ENCODE measurements at regions not wholly inside any gene's neighbourhood (a gene's known extent, or its start where the extent isn't known, plus 50 kb on each side); places are given as distances from the start of the nearest gene placed in this dataset.
"Not testable (repeated sequence)": the region's sequence is repeated elsewhere in the genome, so short reads cannot be mapped to it uniquely, and the experiment has no call there.

- no peak for TF ChIP-seq CTCF (IDR thresholded peaks at IDR 0.05; ENCODE audit: low read depth, low read length)
- in situ Hi-C loops (cut with HindIII; ENCODE audit: low sequenced_read_pairs) = no loop called here
- no peak for DNase-seq (ENCODE audit: low read depth, low spot score)
- H3K4me3 ChIP-seq (ENCODE audit: low read depth, low read length) = no peak overlapping the region
Measured at GRCh38 chr18:9000733-9001132, 101.8 kb upstream of the NDUFV2 start.

GRCh38 chr18:9001209-9001608 is 101.3 kb upstream of the NDUFV2 start:
- in situ Hi-C loops (cut with HindIII; ENCODE audit: low sequenced_read_pairs) = no loop called here
- peak; percentile 35 for DNase-seq (ENCODE audit: low read depth, low spot score)
- TF ChIP-seq CTCF (IDR thresholded peaks at IDR 0.05; ENCODE audit: low read depth, low read length) = no peak
- H3K4me3 ChIP-seq (ENCODE audit: low read depth, low read length) = no peak overlapping the region

- no peak for TF ChIP-seq CTCF (IDR thresholded peaks at IDR 0.05; ENCODE audit: low read depth, low read length)
- in situ Hi-C loops (cut with HindIII; ENCODE audit: low sequenced_read_pairs) = no loop called here
- H3K4me3 ChIP-seq (ENCODE audit: low read depth, low read length) = no peak overlapping the region
- DNase-seq (ENCODE audit: low read depth, low spot score) = no peak
Measured at GRCh38 chr18:9003406-9004100, 98.9 kb upstream of the NDUFV2 start.

- in situ Hi-C loops (cut with HindIII; ENCODE audit: low sequenced_read_pairs); DNase-seq (ENCODE audit: low read depth, low spot score); H3K4me3 ChIP-seq (ENCODE audit: low read depth, low read length): not testable (repeated sequence)
Measured at GRCh38 chr18:9004308-9004707, 98.2 kb upstream of the NDUFV2 start.

- DNase-seq (ENCODE audit: low read depth, low spot score); H3K4me3 ChIP-seq (ENCODE audit: low read depth, low read length); in situ Hi-C loops (cut with HindIII; ENCODE audit: low sequenced_read_pairs): not testable (repeated sequence)
Measured at GRCh38 chr18:9007700-9008099, 94.8 kb upstream of the NDUFV2 start.

- no peak for DNase-seq (ENCODE audit: low read depth, low spot score)
- in situ Hi-C loops (cut with HindIII; ENCODE audit: low sequenced_read_pairs) = no loop called here
- H3K4me3 ChIP-seq (ENCODE audit: low read depth, low read length) = no peak overlapping the region
- TF ChIP-seq CTCF (IDR thresholded peaks at IDR 0.05; ENCODE audit: low read depth, low read length) = no peak
Measured at GRCh38 chr18:9008200-9008708, 94.2 kb upstream of the NDUFV2 start.

GRCh38 chr18:9008709-9009635 is 93.5 kb upstream of the NDUFV2 start:
- H3K4me3 ChIP-seq (ENCODE audit: low read depth, low read length) = no peak overlapping the region
- in situ Hi-C loops (cut with HindIII; ENCODE audit: low sequenced_read_pairs) = no loop called here
- no peak for DNase-seq (ENCODE audit: low read depth, low spot score)
- no peak for TF ChIP-seq CTCF (IDR thresholded peaks at IDR 0.05; ENCODE audit: low read depth, low read length)
